H9 (cell line): ENCODE measurements at regions not wholly inside any gene's neighbourhood (a gene's known extent, or its start where the extent isn't known, plus 50 kb on each side); places are given as distances from the start of the nearest gene placed in this dataset.

Experiments used
- DNase-seq: peaks from one replicate; pipeline ENCODE4 v3.0.0-alpha.2; 2017
- H2AFZ ChIP-seq: one replicate; pipeline ENCODE4 v1.6.1; 2013; ENCODE audit warnings: mild to moderate bottlenecking, low read length, control low read depth, moderate library complexity
- H2AK5ac ChIP-seq: 2 replicates; pipeline ENCODE4 v1.6.1; 2013; ENCODE audit warnings: low read length, control low read depth, mixed read lengths; ENCODE audit not compliant: insufficient read length
- H2BK120ac ChIP-seq: one replicate; pipeline ENCODE4 v1.6.1; 2013; ENCODE audit warnings: low read depth, mild to moderate bottlenecking, low read length, control low read depth, inconsistent platforms; ENCODE audit not compliant: poor library complexity, severe bottlenecking
- H2BK12ac ChIP-seq: 2 replicates; pipeline ENCODE4 v1.6.1; 2013; ENCODE audit warnings: low read length, control low read depth, mixed read lengths, low read depth; ENCODE audit not compliant: insufficient read length
- H2BK15ac ChIP-seq: 2 replicates; pipeline ENCODE4 v1.6.1; 2013; ENCODE audit warnings: low read depth, low read length, control low read depth
- H2BK20ac ChIP-seq: one replicate; pipeline ENCODE4 v1.6.1; 2013; ENCODE audit warnings: low read depth, mild to moderate bottlenecking, low read length, control low read depth, inconsistent platforms; ENCODE audit not compliant: poor library complexity, severe bottlenecking
- H2BK5ac ChIP-seq: 2 replicates; pipeline ENCODE4 v1.6.1; 2013; ENCODE audit warnings: low read length, control low read depth, mixed read lengths; ENCODE audit not compliant: insufficient read length
- H3K14ac ChIP-seq: 2 replicates; pipeline ENCODE4 v1.6.1; 2013; ENCODE audit warnings: low read length, control low read depth; ENCODE audit not compliant: insufficient read depth
- H3K18ac ChIP-seq: 2 replicates; pipeline ENCODE4 v1.6.1; 2013; ENCODE audit warnings: low read depth, mild to moderate bottlenecking, mixed read lengths, low read length, control low read depth; ENCODE audit not compliant: insufficient read length
- H3K23ac ChIP-seq: 2 replicates; pipeline ENCODE4 v1.6.1; 2013; ENCODE audit warnings: low read length, control low read depth, mixed read lengths, low read depth; ENCODE audit not compliant: insufficient read length
- H3K23me2 ChIP-seq: 2 replicates; pipeline ENCODE4 v1.6.1; 2013; ENCODE audit warnings: low read depth, mild to moderate bottlenecking, mixed read lengths, low read length, control low read depth; ENCODE audit not compliant: insufficient read length, poor library complexity, severe bottlenecking
- H3K27ac ChIP-seq: 2 replicates; pipeline ENCODE4 v1.5.1; 2013; ENCODE audit warnings: low read length, control low read depth, mixed read lengths, low read depth; ENCODE audit not compliant: insufficient read length
- H3K27me3 ChIP-seq: 2 replicates; pipeline ENCODE4 v1.6.1; 2013; ENCODE audit warnings: low read length, control low read depth, inconsistent platforms; ENCODE audit not compliant: insufficient read depth
- H3K4ac ChIP-seq: 2 replicates; pipeline ENCODE4 v1.6.1; 2013; ENCODE audit warnings: low read depth, mild to moderate bottlenecking, control low read depth, inconsistent platforms, low read length, moderate library complexity
- H3K4me1 ChIP-seq: 2 replicates; pipeline ENCODE4 v1.6.1; 2013; ENCODE audit warnings: low read length, control low read depth, inconsistent platforms; ENCODE audit not compliant: insufficient read depth
- H3K4me2 ChIP-seq: 2 replicates; pipeline ENCODE4 v1.6.1; 2013; ENCODE audit warnings: low read length, control low read depth, mixed read lengths; ENCODE audit not compliant: insufficient read length, insufficient read depth
- H3K56ac ChIP-seq: 2 replicates; pipeline ENCODE4 v1.6.1; 2013; ENCODE audit warnings: low read depth, mild to moderate bottlenecking, mixed read lengths, low read length, control low read depth; ENCODE audit not compliant: insufficient read length
- H3K79me1 ChIP-seq: 2 replicates; pipeline ENCODE4 v1.6.1; 2013; ENCODE audit warnings: low read depth, mild to moderate bottlenecking, moderate library complexity, low read length, control low read depth, inconsistent platforms; ENCODE audit not compliant: insufficient read depth, poor library complexity, severe bottlenecking
- H3K79me2 ChIP-seq: 2 replicates; pipeline ENCODE4 v1.6.1; 2013; ENCODE audit warnings: low read length, control low read depth, inconsistent platforms; ENCODE audit not compliant: insufficient read depth
- H3K9ac ChIP-seq: 2 replicates; pipeline ENCODE4 v1.6.1; 2013; ENCODE audit warnings: low read length, control low read depth, mixed read lengths; ENCODE audit not compliant: insufficient read length; ENCODE audit errors: extremely low read depth
- H3K9me3 ChIP-seq: one replicate; pipeline ENCODE4 v1.6.1; 2013; ENCODE audit warnings: low read depth, low read length, inconsistent platforms; ENCODE audit not compliant: control insufficient read depth
- H3T11ph ChIP-seq: one replicate; pipeline ENCODE4 v1.6.1; 2013; ENCODE audit warnings: mild to moderate bottlenecking, low read length, control low read depth, inconsistent platforms
- H4K20me1 ChIP-seq: one replicate; pipeline ENCODE4 v1.6.1; 2013; ENCODE audit not compliant: control insufficient read depth, insufficient read length, insufficient read depth
- H4K5ac ChIP-seq: 2 replicates; pipeline ENCODE4 v1.6.1; 2013; ENCODE audit warnings: low read depth, mild to moderate bottlenecking, mixed read lengths, low read length, control low read depth; ENCODE audit not compliant: insufficient read length
- H4K8ac ChIP-seq: replicated peaks from 2 replicates; pipeline ENCODE4 v1.6.1; 2013; ENCODE audit warnings: low read length, control low read depth, mixed read lengths, low read depth; ENCODE audit not compliant: insufficient read length
- H4K91ac ChIP-seq: 2 replicates; pipeline ENCODE4 v1.6.1; 2013; ENCODE audit warnings: low read depth, mild to moderate bottlenecking, moderate library complexity, mixed read lengths, low read length, control low read depth; ENCODE audit not compliant: insufficient read length
- H3K27ac Mint-ChIP-seq, 3 experiments: 2 replicates in 2 of 3; 3 replicates in 1 of 3; pipeline ENCODE4 v1.8.0; 2020 to 2021; ENCODE audit warnings: mixed read lengths in 3 of 3, mild to moderate bottlenecking in 1 of 3, moderate library complexity in 1 of 3
- H3K27me3 Mint-ChIP-seq: 2 replicates; pipeline ENCODE4 v1.8.0; 2021; ENCODE audit warnings: low read depth, mild to moderate bottlenecking, moderate library complexity, mixed read lengths
- H3K36me3 Mint-ChIP-seq, 3 experiments: 2 replicates in 2 of 3; 3 replicates in 1 of 3; pipeline ENCODE4 v1.8.0; 2020 to 2021; ENCODE audit warnings: low read depth in 3 of 3, mixed read lengths in 3 of 3; ENCODE audit not compliant: insufficient read depth in 1 of 3
- H3K4me1 Mint-ChIP-seq, 2 experiments: 2 replicates each; pipeline ENCODE4 v1.8.0; 2020; ENCODE audit warnings: mixed read lengths in 2 of 2
- H3K4me3 Mint-ChIP-seq, 2 experiments: 2 replicates in 1 of 2; 3 replicates in 1 of 2; pipeline ENCODE4 v1.8.0; 2020 to 2021; ENCODE audit warnings: mild to moderate bottlenecking in 2 of 2, mixed read lengths in 2 of 2, moderate library complexity in 1 of 2
- H3K9me3 Mint-ChIP-seq, 2 experiments: 2 replicates in 1 of 2; 3 replicates in 1 of 2; pipeline ENCODE4 v1.8.0; 2020; ENCODE audit warnings: mild to moderate bottlenecking in 2 of 2, mixed read lengths in 2 of 2, moderate library complexity in 1 of 2
- CTCF ChIP-seq: fragments of 200-600 bp; sonication (generic); conservative IDR thresholded peaks from 3 replicates; pipeline ENCODE4 v1.8.0; 2021; ENCODE audit warnings: antibody characterized with exemption, mild to moderate bottlenecking
- whole genome bisulfite sequencing: extraction: QIAGEN DNeasy Blood & Tissue Kit; methylation state at CpG from one replicate; pipeline ENCODE4 v1.1.7; 2013; ENCODE audit warnings: missing lambda C conversion rate, low lambda C conversion rate, mixed read lengths; ENCODE audit not compliant: insufficient read length; ENCODE audit errors: extremely low coverage; 5-methylcytosine and 5-hydroxymethylcytosine counted together

- no peak overlapping the region for H3K23ac ChIP-seq
- H3K4me3 Mint-ChIP-seq: no peak overlapping the region
- H3K27ac Mint-ChIP-seq: no peak overlapping the region
- H2AFZ ChIP-seq: no peak overlapping the region
- no peaks in the 10 kb centered on the region for H3K27me3 ChIP-seq
- H2BK20ac ChIP-seq: no peak overlapping the region
- H3K4me1 Mint-ChIP-seq: no peaks in the 10 kb centered on the region
- H3T11ph ChIP-seq: no peak overlapping the region
- H3K36me3 Mint-ChIP-seq: no peaks in the 10 kb centered on the region
- no peak overlapping the region for H2BK5ac ChIP-seq
- no peak overlapping the region for H3K14ac ChIP-seq
- no peak overlapping the region for H4K91ac ChIP-seq
- H2BK120ac ChIP-seq: no peak overlapping the region
- H2BK15ac ChIP-seq: no peak overlapping the region
- no peak for DNase-seq
- no peak overlapping the region for H3K4ac ChIP-seq
- H3K27me3 Mint-ChIP-seq: peaks cover 6% of the 10 kb centered on the region; the same call in 1 of the 2 replicates
- H4K20me1 ChIP-seq: no peaks in the 10 kb centered on the region
- no peaks in the 10 kb centered on the region for H3K79me2 ChIP-seq
- no peaks in the 10 kb centered on the region for H3K9me3 ChIP-seq
- no peak overlapping the region for H2BK12ac ChIP-seq
- WGBS: no CpG with 5 or more reads among the region's 2 CpGs
- TF ChIP-seq CTCF: no peak
- H3K4me2 ChIP-seq: no peak overlapping the region
- no peak overlapping the region for H2AK5ac ChIP-seq
- H3K56ac ChIP-seq: no peak overlapping the region
- no peaks in the 10 kb centered on the region for H3K79me1 ChIP-seq
- H3K23me2 ChIP-seq: no peaks in the 10 kb centered on the region
- no peak overlapping the region for H3K9ac ChIP-seq
- H3K18ac ChIP-seq: no peak overlapping the region
- no peaks in the 10 kb centered on the region for H3K4me1 ChIP-seq
- H3K9me3 Mint-ChIP-seq: peaks cover 0 to 4% of the 10 kb centered on the region in 2 experiments; a peak in 1 of 5 replicates
- no peak overlapping the region for H4K5ac ChIP-seq
- H3K27ac ChIP-seq: no peak overlapping the region
- H4K8ac ChIP-seq: no peak overlapping the region
Observed at GRCh38 chr7:25503306-25503705, 275.0 kb upstream of the NPVF start.
